GM12801 (cell line): ENCODE measurements at regions not wholly inside any gene's neighbourhood (a gene's known extent, or its start where the extent isn't known, plus 50 kb on each side); places are given as distances from the start of the nearest gene placed in this dataset.

Experiments used
- TF ChIP-seq, protein P1 (sequence below): IDR thresholded peaks from one replicate; pipeline ENCODE4 v1.5.1; 2011; ENCODE audit warnings: control low read depth; ENCODE audit not compliant: insufficient read length; ENCODE audit errors: extremely low read depth

DNA sequence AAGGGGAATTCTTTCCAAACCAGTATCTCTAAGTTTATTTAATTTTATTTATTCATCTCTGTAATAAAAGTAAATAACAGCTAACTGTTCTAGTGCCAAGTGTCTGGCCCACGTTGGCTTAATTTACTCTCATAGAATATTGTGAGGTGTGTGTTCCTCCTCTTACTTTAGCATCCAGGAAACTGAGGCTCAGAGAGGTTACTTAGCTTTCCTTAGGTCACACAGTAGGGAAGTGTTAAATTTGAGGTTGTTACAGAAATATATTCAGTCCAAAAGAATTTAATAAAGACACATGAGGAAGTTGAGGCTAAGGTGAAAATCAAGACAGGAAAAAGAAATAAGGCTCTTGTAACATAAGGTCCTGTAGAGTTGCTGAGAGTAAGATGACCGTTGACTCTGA, 84.4 kb upstream of the MRPS22 start:
- TF ChIP-seq, protein P1, sequence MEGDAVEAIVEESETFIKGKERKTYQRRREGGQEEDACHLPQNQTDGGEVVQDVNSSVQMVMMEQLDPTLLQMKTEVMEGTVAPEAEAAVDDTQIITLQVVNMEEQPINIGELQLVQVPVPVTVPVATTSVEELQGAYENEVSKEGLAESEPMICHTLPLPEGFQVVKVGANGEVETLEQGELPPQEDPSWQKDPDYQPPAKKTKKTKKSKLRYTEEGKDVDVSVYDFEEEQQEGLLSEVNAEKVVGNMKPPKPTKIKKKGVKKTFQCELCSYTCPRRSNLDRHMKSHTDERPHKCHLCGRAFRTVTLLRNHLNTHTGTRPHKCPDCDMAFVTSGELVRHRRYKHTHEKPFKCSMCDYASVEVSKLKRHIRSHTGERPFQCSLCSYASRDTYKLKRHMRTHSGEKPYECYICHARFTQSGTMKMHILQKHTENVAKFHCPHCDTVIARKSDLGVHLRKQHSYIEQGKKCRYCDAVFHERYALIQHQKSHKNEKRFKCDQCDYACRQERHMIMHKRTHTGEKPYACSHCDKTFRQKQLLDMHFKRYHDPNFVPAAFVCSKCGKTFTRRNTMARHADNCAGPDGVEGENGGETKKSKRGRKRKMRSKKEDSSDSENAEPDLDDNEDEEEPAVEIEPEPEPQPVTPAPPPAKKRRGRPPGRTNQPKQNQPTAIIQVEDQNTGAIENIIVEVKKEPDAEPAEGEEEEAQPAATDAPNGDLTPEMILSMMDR: no peak

DNA sequence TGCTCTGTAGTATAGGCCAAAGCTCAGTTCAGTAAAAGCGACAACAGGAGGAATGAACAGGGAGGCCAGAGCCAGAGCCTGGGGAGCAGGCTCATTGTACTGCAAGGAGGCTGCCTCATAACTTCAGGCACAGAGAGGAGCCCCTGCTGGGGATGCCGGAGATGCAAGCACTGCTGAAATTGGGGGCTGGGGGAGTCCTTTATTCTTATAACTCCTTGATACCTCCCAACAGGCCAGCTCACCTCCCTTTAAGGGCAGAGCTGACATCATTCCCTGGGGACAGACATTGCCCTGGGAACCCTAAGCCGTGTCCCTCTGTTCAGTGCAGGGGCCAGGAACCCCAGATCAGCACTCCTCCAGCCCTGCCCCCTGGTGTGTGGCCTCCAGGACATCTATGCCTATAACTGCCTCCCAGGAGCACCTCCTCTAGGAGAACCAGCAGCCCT, 83.8 kb upstream of the MRPS22 start:
- TF ChIP-seq, protein P1: no peak

DNA sequence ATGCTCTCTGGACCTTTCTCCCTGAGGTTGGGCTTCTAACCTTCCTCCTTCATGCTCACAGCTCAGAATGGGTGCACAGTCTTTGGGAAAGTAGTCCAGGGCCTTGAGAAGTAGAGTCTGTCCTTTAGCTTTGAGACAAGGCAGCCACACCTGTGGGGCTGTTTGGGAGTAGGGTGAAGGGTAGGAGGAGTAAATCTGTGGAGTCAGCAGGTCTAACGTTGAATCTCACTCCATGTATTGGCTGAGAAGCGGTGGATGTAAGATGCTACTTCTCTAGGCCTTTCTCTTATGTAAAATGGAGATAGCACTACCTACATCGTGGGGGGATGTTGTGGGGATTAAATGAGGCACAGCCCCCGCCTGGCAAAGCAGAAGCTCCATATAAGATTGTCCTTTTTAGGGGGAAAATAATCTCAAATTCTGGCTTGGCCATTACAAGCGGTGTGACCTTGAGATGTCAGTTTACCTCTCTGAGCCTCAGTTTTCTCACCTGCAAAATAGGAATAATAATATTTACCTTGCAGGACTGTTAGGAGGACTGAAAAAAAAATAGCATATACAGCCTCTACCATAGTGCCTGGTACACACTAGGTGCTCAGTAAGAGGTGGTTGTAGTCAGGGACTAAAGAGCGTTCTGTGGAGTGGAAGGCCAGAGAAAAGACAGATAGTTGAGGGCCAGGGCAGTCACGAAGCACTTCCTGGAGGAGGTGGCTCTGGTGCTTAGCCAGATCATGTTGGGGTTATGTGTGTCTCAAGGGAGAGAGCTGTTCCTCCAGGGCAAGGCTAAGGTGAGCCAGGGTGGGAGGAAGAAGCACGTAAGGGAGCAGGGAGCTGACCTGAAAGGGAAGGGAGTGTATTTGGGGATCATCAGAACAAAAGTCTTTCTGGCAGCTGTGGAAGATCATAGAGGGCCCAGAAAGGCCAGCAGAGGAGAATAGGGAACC, 82.8 kb upstream of the MRPS22 start:
- TF ChIP-seq, protein P1: no peak

DNA sequence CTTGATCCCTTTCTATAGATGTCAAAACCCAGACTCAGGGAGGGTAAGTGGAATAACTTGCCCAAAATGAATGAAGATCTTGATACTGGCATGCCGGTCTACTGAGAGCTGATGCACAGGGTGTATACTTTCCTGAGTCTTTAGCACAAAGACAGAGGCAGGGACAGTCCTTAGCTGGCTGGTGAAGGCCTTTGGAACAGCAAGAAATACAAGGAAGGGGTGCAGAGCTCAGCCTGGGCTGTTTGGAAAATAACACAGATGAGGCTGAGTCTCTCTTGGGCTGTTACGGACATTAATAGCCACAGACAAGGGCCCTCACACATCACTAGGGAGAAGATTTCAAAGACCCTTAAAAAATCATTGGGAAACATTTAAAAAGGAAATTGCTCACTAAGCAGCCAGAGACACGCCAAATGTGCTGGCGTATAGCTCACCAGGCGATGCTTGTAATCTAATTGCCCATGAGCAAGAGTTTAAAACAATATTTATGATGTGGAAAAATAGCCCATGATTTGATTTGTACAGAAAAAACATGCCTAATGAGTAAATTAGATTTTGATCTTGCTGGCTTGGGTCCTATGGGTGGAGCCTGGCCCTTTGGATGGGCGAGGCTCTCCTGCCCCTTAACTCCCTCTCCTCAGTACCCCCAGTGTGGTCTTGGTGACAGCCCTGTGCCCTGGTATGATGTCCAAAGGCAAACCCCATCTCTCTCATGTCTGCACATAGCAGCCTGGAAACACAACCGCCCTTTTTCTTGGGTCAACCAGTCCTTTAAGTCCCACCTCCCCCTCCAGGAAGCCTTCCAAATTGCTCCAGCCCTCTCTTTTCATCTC, 81.8 kb upstream of the MRPS22 start:
- TF ChIP-seq, protein P1: no peak

DNA sequence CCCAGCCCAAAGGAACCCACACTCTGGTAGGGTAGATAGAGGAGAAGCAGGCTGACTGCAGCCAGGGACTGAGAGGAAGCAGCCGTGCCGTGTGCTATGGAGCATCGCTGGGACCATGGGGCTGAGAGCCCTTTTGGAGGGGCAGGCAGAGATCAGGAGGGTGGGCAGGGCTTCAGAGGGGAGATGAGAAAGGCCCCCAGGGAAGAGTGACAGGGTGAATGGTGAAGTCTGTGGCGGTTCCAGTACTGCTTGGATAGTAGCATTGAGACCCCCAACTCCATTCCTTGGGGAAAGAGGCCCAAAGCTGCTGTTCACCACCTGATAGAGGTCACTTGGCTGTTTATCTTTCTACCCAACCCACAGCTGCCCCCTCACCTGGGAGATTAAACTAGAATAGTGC, 80.0 kb upstream of the MRPS22 start:
- TF ChIP-seq, protein P1: no peak

DNA sequence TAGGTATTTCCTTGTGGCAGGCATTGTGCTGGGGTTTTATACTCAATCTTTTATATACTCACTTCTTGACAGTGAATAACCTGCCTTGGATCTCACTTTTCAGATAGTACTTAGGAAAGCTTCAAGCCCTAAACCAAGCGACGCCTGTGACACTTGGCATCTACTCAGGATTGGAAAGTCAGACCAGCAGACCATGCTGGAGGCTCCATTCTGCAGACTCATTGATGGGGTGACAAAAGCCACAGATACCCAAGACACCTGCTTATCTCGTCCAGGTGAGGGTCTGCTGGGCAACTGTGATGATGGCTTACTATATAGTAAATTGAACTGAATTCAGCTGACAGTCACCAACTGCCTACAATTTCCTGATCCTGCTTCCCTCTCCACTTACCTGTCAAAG, 79.4 kb upstream of the MRPS22 start:
- TF ChIP-seq, protein P1: no peak
